Transverse colon (tissue), 4 donors: ENCODE measurements at regions not wholly inside any gene's neighbourhood (a gene's known extent, or its start where the extent isn't known, plus 50 kb on each side); places are given as distances from the start of the nearest gene placed in this dataset.

ENCODE experiments used
- DNase-seq: peaks from one replicate; pipeline ENCODE4 v3.0.0-alpha.2; 2019
- H3K27ac ChIP-seq, 4 donors: fragments of 200-600 bp; sonication (generic); 2 replicates each; pipeline ENCODE4 v1.5.1; 2016 to 2018; ENCODE audit warnings: inconsistent platforms in 4 of 4
- H3K27me3 ChIP-seq: fragments of 200-600 bp; sonication (generic); 2 replicates; pipeline ENCODE4 v1.5.1; 2017; ENCODE audit warnings: inconsistent platforms
- H3K36me3 ChIP-seq, 4 donors: fragments of 200-600 bp; sonication (generic); 2 replicates each; pipeline ENCODE4 v1.5.1; 2017 to 2019; ENCODE audit warnings: inconsistent platforms in 4 of 4
- H3K4me1 ChIP-seq, 4 donors: fragments of 200-600 bp; sonication (generic); 2 replicates each; pipeline ENCODE4 v1.5.1; 2017 to 2020; ENCODE audit warnings: inconsistent platforms in 4 of 4
- H3K4me3 ChIP-seq, 4 donors: fragments of 200-600 bp; sonication (generic); 1 replicate in 1 of 4; 2 replicates in 3 of 4; pipeline versions ENCODE4 v1.5.1 to v1.6.1; 2017 to 2019; ENCODE audit warnings: inconsistent platforms in 4 of 4
- H3K9me3 ChIP-seq, 2 donors: fragments of 200-600 bp; sonication (generic); 2 replicates each; pipeline ENCODE4 v1.5.1; 2017 to 2019; ENCODE audit warnings: inconsistent platforms in 2 of 2
- EP300 ChIP-seq: sonication (generic); formaldehyde crosslinking; IDR thresholded peaks from one replicate; pipeline ENCODE4 v1.6.1; 2017; ENCODE audit warnings: antibody characterized with exemption, low read depth
- POLR2A ChIP-seq: fragments of 450-650 bp; IDR thresholded peaks from one replicate; pipeline ENCODE4 v1.6.1; 2016; ENCODE audit warnings: antibody characterized with exemption, mild to moderate bottlenecking, moderate library complexity
- POLR2AphosphoS5 ChIP-seq, 3 donors: sonication (generic); formaldehyde crosslinking; IDR thresholded peaks; one replicate each; pipeline ENCODE4 v1.6.1; 2016; ENCODE audit warnings: antibody characterized with exemption in 3 of 3
- WGBS, 2 donors: methylation state at CpG; one replicate each; pipeline ENCODE4 v1.1.5; 2018; ENCODE audit warnings: low coverage in 1 of 2; 5-methylcytosine and 5-hydroxymethylcytosine counted together
- in situ Hi-C, 4 donors: fragments of 200-750 bp; cut with MboI; loops; one replicate each; pipeline versions ENCODE4 v1.15.0 to v1.15.1; 2017; ENCODE audit warnings: low sequenced_read_pairs in 3 of 4, low pct_ligation_motif_present in 1 of 4, low pct_unique_long_range_greater_than_20kb in 1 of 4
- intact Hi-C: fragments of 100-400 bp; cut with DNase I; formaldehyde crosslinking; loops from one replicate; pipeline ENCODE4 v1.15.1; 2023; ENCODE audit warnings: low total_unique reads
- TF ChIP-seq, protein P1 (sequence below), 5 experiments: fragments of 200-600 bp in 3 of 5; fragments of 450-650 bp in 2 of 5; sonication (generic) in 3 of 5; IDR thresholded peaks; 1 replicate in 2 of 5; 2 replicates in 3 of 5; pipeline ENCODE4 v1.5.1; 2016 to 2017; ENCODE audit warnings: antibody characterized with exemption in 5 of 5, inconsistent platforms in 3 of 5, mild to moderate bottlenecking in 2 of 5, moderate library complexity in 1 of 5

DNA sequence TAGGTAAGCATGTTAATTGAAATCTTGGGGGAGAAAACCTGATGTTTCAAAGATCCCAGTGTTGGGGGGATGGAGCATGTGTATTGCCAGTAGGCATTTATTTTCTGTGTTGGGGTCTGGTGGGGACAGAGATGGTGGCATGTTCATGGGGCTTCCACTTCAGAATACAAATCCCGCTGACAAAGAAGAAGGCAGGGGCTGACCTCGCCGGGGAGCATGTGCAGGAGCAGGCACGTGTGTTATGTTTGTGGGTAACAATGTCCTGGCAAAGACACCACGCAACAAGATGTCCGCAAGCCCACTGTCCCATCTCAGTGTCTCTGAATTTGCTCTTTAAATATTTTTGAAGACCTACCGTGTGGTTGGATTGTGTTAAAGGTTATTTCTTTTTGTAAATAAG lies 164.5 kb downstream of the TEX29 start:
- no peak for DNase-seq
- WGBS, 2 donors = 80 to 86% methylated on average over 7 of the region's 7 CpGs

GRCh38 chr13:111485491-111486250 lies 165.2 kb downstream of the TEX29 start:
- H3K9me3 ChIP-seq = peaks cover 0 to 8% of the 10 kb centered on the region in 2 donors
- no peak overlapping the region for H3K27ac ChIP-seq
- H3K36me3 ChIP-seq = no peaks in the 10 kb centered on the region
- in situ Hi-C loops (loop anchor here in 2 of 4 donors (25.0 kb wide), 1 partner anchor 1127 kb away; no protein-coding TSS in a partner anchor), intact Hi-C loops (no loop called here)
- no peaks in the 10 kb centered on the region for H3K4me1 ChIP-seq
- H3K27me3 ChIP-seq = no peaks in the 10 kb centered on the region
- no peak overlapping the region for H3K4me3 ChIP-seq
- DNase-seq = no peak
- 57 to 86% methylated on average over 5 to 20 of the region's 20 CpGs for WGBS, 2 donors
- TF ChIP-seq EP300 (no peak), POLR2A (no peak), POLR2AphosphoS5 (IDR thresholded peaks at IDR 0.05) (no peak)
- TF ChIP-seq, protein P1, sequence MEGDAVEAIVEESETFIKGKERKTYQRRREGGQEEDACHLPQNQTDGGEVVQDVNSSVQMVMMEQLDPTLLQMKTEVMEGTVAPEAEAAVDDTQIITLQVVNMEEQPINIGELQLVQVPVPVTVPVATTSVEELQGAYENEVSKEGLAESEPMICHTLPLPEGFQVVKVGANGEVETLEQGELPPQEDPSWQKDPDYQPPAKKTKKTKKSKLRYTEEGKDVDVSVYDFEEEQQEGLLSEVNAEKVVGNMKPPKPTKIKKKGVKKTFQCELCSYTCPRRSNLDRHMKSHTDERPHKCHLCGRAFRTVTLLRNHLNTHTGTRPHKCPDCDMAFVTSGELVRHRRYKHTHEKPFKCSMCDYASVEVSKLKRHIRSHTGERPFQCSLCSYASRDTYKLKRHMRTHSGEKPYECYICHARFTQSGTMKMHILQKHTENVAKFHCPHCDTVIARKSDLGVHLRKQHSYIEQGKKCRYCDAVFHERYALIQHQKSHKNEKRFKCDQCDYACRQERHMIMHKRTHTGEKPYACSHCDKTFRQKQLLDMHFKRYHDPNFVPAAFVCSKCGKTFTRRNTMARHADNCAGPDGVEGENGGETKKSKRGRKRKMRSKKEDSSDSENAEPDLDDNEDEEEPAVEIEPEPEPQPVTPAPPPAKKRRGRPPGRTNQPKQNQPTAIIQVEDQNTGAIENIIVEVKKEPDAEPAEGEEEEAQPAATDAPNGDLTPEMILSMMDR (IDR thresholded peaks at IDR 0.05) = no peak

More for the DNA sequence above, 164.5 kb downstream of the TEX29 start:
- Histone ChIP-seq H3K4me3 (no peak overlapping the region), H3K9me3 (peaks cover 0 to 8% of the 10 kb centered on the region in 2 donors), H3K36me3 (no peaks in the 10 kb centered on the region), H3K4me1 (no peaks in the 10 kb centered on the region), H3K27me3 (no peaks in the 10 kb centered on the region), H3K27ac (no peak overlapping the region)
- TF ChIP-seq, protein P1 (IDR thresholded peaks at IDR 0.05) = no peak
- TF ChIP-seq POLR2A (no peak), EP300 (no peak), POLR2AphosphoS5 (IDR thresholded peaks at IDR 0.05) (no peak)
- intact Hi-C loops (no loop called here), in situ Hi-C loops (loop anchor here in 2 of 4 donors (25.0 kb wide), 1 partner anchor 1127 kb away; no protein-coding TSS in a partner anchor)

DNA sequence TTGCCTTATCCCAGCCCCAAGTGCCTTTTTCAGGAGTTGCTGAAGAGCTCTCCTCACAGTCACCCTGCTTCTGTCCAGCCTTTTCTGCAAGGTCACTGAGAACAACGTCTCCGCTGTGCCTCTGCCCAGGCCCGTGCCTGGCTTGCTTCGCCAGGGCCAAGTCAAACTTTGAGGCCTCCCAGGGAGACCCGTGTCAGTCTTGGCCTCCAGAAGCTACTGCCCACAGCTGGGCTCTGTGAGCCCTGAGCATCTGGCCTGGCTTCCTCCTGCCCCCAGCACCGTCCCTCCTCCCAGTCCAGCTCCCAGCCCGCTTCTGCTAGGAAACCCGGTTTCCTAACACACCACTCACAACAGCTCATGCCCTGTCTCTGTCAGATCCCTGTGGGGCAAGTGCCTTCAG lies 165.9 kb downstream of the TEX29 start:
- 95% methylated on average over 8 of the region's 8 CpGs; no CpG with 5 or more reads in 1 of the 2 donors for WGBS, 2 donors
- Histone ChIP-seq H3K4me1 (no peaks in the 10 kb centered on the region), H3K9me3 (peaks cover 0 to 8% of the 10 kb centered on the region in 2 donors), H3K27me3 (no peaks in the 10 kb centered on the region), H3K4me3 (no peak overlapping the region), H3K27ac (no peak overlapping the region), H3K36me3 (no peaks in the 10 kb centered on the region)
- intact Hi-C loops = no loop called here
- TF ChIP-seq POLR2A (no peak), POLR2AphosphoS5 (IDR thresholded peaks at IDR 0.05) (no peak), EP300 (no peak)
- TF ChIP-seq, protein P1 (IDR thresholded peaks at IDR 0.05) = no peak
- DNase-seq = no peak
- in situ Hi-C loops = loop anchor here in 2 of 4 donors (25.0 kb wide), 1 partner anchor 1126 kb away; no protein-coding TSS in a partner anchor

GRCh38 chr13:111486801-111487200 lies 166.4 kb downstream of the TEX29 start:
- 87 to 100% methylated on average over 1 to 6 of the region's 6 CpGs for WGBS, 2 donors
- Histone ChIP-seq H3K4me3 (no peak overlapping the region), H3K27ac (no peak overlapping the region), H3K9me3 (peaks cover 0 to 8% of the 10 kb centered on the region in 2 donors), H3K36me3 (no peaks in the 10 kb centered on the region), H3K4me1 (no peaks in the 10 kb centered on the region), H3K27me3 (no peaks in the 10 kb centered on the region)
- in situ Hi-C loops = loop anchor here in 2 of 4 donors (25.0 kb wide), 1 partner anchor 1126 kb away; no protein-coding TSS in a partner anchor
- DNase-seq = no peak
- TF ChIP-seq, protein P1 (IDR thresholded peaks at IDR 0.05) = no peak
- no peak for TF ChIP-seq EP300
- TF ChIP-seq POLR2AphosphoS5 (IDR thresholded peaks at IDR 0.05) = no peak
- TF ChIP-seq POLR2A = no peak
- intact Hi-C loops = no loop called here
